ENCODE measurements at regions not wholly inside any gene's neighbourhood (a gene's known extent, or its start where the extent isn't known, plus 50 kb on each side); places are given as distances from the start of the nearest gene placed in this dataset.

DNA sequence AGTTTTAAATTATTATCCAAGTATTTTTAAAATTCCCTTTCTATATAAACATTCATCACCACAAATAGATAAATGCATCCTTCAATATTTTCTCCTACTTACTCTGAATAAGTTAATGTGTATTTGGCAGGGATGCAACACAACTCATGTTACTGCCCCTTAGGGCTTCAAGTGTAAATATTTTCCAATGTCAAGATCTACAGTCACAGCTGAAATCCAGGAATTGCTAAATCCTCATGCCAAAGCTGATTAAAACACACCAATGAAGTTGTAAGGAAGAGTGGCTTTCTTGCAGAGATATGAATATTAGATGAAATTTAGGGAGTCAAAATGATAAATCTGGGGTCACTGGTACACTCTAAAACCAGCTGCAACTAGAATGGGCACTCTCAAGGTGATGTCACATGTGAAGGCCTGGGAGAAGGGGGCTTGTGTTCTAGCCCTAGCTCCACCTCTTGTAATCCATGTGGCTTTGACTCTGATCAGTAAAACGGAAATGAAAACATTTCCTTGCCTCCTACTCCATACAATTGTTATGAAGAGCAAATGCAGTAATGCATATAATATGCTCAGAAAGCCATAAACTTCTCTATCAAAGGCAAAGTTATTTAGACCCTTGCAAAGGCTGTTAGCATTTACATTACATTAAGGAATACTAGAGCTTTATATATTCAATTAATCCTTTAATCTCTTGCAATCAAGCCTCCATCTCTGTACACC, 228.1 kb upstream of the NFE2L3 start:
- no peak for DNase-seq (ENCODE audit: low read depth)
- H3K4me3 ChIP-seq (ENCODE audit: control insufficient read depth, low read depth, low read length): no peak overlapping the region
- TF ChIP-seq, protein P1, sequence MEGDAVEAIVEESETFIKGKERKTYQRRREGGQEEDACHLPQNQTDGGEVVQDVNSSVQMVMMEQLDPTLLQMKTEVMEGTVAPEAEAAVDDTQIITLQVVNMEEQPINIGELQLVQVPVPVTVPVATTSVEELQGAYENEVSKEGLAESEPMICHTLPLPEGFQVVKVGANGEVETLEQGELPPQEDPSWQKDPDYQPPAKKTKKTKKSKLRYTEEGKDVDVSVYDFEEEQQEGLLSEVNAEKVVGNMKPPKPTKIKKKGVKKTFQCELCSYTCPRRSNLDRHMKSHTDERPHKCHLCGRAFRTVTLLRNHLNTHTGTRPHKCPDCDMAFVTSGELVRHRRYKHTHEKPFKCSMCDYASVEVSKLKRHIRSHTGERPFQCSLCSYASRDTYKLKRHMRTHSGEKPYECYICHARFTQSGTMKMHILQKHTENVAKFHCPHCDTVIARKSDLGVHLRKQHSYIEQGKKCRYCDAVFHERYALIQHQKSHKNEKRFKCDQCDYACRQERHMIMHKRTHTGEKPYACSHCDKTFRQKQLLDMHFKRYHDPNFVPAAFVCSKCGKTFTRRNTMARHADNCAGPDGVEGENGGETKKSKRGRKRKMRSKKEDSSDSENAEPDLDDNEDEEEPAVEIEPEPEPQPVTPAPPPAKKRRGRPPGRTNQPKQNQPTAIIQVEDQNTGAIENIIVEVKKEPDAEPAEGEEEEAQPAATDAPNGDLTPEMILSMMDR (conservative IDR thresholded peaks at IDR 0.05; ENCODE audit: control insufficient read depth, insufficient read depth, low read depth, low read length): no peak

DNA sequence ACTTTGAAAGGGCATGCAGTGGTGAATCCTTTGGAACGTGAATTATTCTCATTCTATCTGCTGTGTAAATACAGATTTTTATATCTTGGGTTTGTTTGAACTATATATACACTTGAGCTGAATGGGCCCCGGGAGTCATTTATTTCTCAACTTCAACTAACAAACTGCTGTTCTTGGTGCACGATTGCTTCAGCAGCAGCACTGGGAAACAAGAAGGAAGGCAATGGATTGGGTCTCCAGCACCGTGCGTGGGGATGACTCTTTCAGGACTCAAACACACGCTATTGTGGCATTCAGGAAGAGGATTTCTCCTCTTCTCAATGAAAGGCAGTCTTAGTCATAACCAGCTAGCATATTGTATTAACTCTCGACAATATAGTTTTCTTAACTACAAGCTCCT, 226.0 kb upstream of the NFE2L3 start:
- H3K4me3 ChIP-seq (ENCODE audit: control insufficient read depth, low read depth, low read length): no peak overlapping the region
- TF ChIP-seq, protein P1 (conservative IDR thresholded peaks at IDR 0.05; ENCODE audit: control insufficient read depth, insufficient read depth, low read depth, low read length): no peak
- no peak for DNase-seq (ENCODE audit: low read depth)

DNA sequence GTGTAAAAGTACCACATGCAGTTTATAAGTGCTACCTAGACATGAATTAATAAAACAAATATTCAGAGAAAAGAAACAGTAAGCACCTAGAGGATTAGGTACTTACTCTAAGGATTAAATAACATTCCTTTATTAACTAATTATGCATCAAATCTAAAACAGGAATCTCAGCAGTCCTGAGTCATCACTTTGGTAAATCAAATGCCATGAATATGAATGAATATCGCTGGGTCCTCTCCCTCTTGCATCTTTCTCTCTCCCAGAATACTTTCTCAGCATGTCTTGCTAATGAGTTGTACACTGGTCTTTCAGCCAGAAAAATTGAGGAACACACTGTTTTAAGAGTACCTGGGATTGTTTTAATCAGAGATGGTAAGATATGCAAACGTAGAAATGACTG, 225.5 kb upstream of the NFE2L3 start:
- no peak for DNase-seq (ENCODE audit: low read depth)
- TF ChIP-seq, protein P1 (conservative IDR thresholded peaks at IDR 0.05; ENCODE audit: control insufficient read depth, insufficient read depth, low read depth, low read length): no peak
- H3K4me3 ChIP-seq (ENCODE audit: control insufficient read depth, low read depth, low read length): no peak overlapping the region

DNA sequence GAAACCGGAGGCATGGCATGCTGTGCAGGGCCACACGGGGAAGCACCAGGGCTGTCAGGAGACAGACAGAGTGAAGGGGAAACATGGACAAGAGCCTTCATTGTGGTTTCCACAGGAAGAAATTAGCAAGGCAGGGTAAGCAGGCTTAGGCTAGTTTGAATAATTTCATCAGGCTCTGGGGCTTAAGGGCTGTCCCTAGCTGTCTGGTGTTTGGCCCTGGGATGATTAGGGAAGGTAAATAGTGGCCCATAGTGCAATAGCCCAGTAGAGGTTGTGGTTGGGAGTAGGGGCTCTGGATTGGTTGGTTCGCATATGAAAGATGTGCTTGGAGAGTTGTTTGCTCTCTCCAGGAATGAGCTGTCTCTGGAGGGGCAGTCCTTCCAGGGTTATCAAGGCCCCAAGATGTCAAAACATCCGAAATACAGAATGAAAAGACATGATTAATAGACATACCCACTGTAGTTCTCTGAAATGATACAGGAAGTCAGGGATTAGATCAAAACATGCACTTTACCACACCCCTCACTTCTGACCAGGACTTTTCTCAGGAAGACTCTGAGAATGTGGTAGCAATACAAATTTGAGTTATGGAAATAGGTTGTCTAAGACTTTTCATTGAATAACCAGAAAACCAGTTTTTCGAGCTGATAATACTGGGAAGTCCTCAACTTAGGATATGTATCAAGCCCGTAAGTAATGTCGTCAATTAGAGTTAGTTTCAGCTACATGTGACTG, 224.9 kb upstream of the NFE2L3 start:
- no peak for DNase-seq (ENCODE audit: low read depth)
- H3K4me3 ChIP-seq (ENCODE audit: control insufficient read depth, low read depth, low read length): no peak overlapping the region
- TF ChIP-seq, protein P1 (conservative IDR thresholded peaks at IDR 0.05; ENCODE audit: control insufficient read depth, insufficient read depth, low read depth, low read length): no peak

DNA sequence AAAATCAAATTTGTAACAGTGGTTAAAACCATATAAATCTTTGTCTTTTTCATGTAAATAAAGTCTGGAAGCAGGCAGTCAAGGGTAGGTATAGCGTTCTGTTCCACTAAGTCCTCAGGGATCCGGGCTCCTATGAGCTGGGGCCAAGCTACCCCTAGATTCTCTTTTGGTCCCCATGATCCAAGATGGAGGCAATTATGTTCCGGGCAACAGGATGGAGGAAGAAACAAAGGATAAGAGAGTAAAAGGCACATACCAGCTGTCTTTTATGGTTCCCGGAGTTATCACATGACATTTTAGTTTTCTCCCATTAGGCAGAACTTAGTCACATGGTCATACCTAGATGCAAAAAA, 224.4 kb upstream of the NFE2L3 start:
- no peak for DNase-seq (ENCODE audit: low read depth)
- no peak overlapping the region for H3K4me3 ChIP-seq (ENCODE audit: control insufficient read depth, low read depth, low read length)
- TF ChIP-seq, protein P1 (conservative IDR thresholded peaks at IDR 0.05; ENCODE audit: control insufficient read depth, insufficient read depth, low read depth, low read length): no peak

DNA sequence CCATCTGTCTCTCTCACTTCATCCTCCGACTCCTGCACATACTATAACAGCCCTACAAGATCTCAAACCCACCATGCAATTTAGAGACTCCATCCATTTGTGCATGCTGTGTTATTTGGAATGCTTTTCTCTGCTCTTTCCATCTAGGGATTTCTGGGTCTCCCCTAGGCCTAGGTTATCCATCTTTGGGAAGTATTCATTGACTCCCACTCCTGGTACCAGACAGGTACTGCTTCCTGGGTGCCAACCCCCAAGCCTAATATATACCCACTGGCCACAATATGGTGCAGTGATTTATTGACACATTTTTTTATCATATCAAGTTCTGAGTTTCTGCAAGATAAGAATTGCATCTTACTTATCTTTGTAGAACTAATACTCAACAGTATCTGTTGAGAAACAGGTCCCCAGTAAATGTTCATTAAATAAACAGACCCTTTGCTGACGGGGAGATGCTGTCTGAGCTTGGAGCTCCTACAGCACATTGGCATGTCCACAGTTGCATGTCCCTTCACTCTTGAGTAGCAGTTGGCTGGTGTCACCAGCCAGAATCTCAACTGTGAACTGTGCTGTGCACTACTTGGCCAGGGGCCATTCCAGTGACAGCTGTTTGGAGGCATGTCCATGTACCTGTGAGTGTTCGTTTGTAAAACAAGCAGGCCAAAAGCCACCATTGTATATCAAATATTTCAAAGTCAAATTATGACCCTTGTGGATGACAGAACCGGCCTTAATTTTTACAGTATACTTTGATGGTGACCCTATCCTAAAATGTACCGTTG, 223.3 kb upstream of the NFE2L3 start:
- TF ChIP-seq, protein P1 (conservative IDR thresholded peaks at IDR 0.05; ENCODE audit: control insufficient read depth, insufficient read depth, low read depth, low read length): no peak
- DNase-seq (ENCODE audit: low read depth): no peak
- H3K4me3 ChIP-seq (ENCODE audit: control insufficient read depth, low read depth, low read length): no peak overlapping the region
